Sigmoid colon (tissue), 4 donors: ENCODE measurements at regions not wholly inside any gene's neighbourhood (a gene's known extent, or its start where the extent isn't known, plus 50 kb on each side); places are given as distances from the start of the nearest gene placed in this dataset.

Experiments
- POLR2A ChIP-seq, 2 donors: fragments of 450-650 bp; IDR thresholded peaks; one replicate each; pipeline ENCODE4 v1.6.1; 2016; ENCODE audit warnings: antibody characterized with exemption in 2 of 2, mild to moderate bottlenecking in 2 of 2, moderate library complexity in 2 of 2
- POLR2AphosphoS5 ChIP-seq, 4 donors: sonication (generic); formaldehyde crosslinking; IDR thresholded peaks; one replicate each; pipeline ENCODE4 v1.6.1; 2017; ENCODE audit warnings: antibody characterized with exemption in 4 of 4

DNA sequence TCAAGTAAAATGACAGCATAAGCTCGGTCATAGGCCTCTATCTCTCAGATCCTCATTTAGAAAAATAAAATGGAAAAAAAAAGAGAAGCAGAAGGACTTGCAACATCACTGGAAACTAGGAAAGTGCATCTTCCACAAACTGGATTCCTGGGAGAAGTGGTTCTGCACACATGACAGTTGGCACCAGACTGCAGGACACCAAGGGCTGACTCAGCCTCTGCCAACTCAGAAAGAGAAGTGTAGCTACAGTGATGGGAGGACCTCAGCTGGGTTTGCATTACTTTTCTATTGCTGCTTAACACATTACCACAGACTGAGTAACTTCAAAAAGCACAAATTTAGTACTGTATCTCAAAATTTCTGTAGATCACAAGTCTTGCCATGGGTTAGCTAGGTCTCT, 409.5 kb upstream of the GCFC2 start:
- TF ChIP-seq POLR2AphosphoS5 (IDR thresholded peaks at IDR 0.05) (no peak), POLR2A (IDR thresholded peaks at IDR 0.05) (no peak)
